Vagina (tissue), 2 donors: ENCODE measurements at regions not wholly inside any gene's neighbourhood (a gene's known extent, or its start where the extent isn't known, plus 50 kb on each side); places are given as distances from the start of the nearest gene placed in this dataset.

ENCODE experiments used
- POLR2A ChIP-seq, 2 donors: fragments of 450-650 bp; IDR thresholded peaks; one replicate each; pipeline ENCODE4 v1.6.1; 2017; ENCODE audit warnings: antibody characterized with exemption in 2 of 2, mild to moderate bottlenecking in 2 of 2, moderate library complexity in 2 of 2
- POLR2AphosphoS5 ChIP-seq, 2 donors: sonication (generic); formaldehyde crosslinking; IDR thresholded peaks; one replicate each; pipeline ENCODE4 v1.9.0; 2017; ENCODE audit warnings: antibody characterized with exemption in 2 of 2, mild to moderate bottlenecking in 2 of 2, low read depth in 1 of 2; ENCODE audit not compliant: insufficient read depth in 1 of 2
- TF ChIP-seq, protein P1 (sequence below), 3 experiments: fragments of 450-650 bp in 2 of 3; fragments of 200-600 bp in 1 of 3; sonication (generic) in 1 of 3; IDR thresholded peaks; one replicate each; pipeline ENCODE4 v1.5.1; 2017 to 2019; ENCODE audit warnings: antibody characterized with exemption in 3 of 3, mild to moderate bottlenecking in 2 of 3, moderate library complexity in 2 of 3

DNA sequence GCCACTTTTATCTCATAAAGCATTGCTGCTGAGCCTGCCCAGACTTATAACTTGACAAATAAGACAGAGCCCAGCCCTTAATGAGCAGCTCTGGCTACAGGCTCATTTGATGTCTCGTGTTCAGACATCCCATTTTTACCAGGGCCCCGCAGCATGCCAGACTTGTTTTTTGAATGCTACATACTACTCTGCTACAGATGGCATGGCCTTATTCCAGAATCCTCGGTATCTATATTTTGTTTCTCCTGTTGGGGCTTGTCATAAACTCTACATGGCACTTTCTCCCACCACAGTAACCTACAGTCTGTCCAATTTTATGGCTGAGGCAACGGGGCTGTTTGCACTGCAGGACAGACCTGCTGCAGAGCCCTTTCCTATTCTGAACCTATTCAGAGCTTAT is 179.0 kb upstream of the DDX18 start:
- TF ChIP-seq, protein P1, sequence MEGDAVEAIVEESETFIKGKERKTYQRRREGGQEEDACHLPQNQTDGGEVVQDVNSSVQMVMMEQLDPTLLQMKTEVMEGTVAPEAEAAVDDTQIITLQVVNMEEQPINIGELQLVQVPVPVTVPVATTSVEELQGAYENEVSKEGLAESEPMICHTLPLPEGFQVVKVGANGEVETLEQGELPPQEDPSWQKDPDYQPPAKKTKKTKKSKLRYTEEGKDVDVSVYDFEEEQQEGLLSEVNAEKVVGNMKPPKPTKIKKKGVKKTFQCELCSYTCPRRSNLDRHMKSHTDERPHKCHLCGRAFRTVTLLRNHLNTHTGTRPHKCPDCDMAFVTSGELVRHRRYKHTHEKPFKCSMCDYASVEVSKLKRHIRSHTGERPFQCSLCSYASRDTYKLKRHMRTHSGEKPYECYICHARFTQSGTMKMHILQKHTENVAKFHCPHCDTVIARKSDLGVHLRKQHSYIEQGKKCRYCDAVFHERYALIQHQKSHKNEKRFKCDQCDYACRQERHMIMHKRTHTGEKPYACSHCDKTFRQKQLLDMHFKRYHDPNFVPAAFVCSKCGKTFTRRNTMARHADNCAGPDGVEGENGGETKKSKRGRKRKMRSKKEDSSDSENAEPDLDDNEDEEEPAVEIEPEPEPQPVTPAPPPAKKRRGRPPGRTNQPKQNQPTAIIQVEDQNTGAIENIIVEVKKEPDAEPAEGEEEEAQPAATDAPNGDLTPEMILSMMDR (IDR thresholded peaks at IDR 0.05): no peak
- no peak for TF ChIP-seq POLR2AphosphoS5 (IDR thresholded peaks at IDR 0.05; ENCODE audit: insufficient read depth in 1 of 2, low read depth in 1 of 2)
- TF ChIP-seq POLR2A (IDR thresholded peaks at IDR 0.05): no peak
